Inferior parietal cortex (tissue), 1 donor: ENCODE measurements at regions not wholly inside any gene's neighbourhood (a gene's known extent, or its start where the extent isn't known, plus 50 kb on each side); places are given as distances from the start of the nearest gene placed in this dataset.
"Not testable (repeated sequence)": the region's sequence is repeated elsewhere in the genome, so short reads cannot be mapped to it uniquely, and the experiment has no call there.

Source experiments
- DNase-seq: peaks from one replicate; pipeline ENCODE4 v3.0.0-alpha.2; 2016; ENCODE audit errors: extremely low spot score

GRCh38 chr2:11922294-11922693 lies 175.9 kb downstream of the LPIN1 start:
- DNase-seq: no peak

DNA sequence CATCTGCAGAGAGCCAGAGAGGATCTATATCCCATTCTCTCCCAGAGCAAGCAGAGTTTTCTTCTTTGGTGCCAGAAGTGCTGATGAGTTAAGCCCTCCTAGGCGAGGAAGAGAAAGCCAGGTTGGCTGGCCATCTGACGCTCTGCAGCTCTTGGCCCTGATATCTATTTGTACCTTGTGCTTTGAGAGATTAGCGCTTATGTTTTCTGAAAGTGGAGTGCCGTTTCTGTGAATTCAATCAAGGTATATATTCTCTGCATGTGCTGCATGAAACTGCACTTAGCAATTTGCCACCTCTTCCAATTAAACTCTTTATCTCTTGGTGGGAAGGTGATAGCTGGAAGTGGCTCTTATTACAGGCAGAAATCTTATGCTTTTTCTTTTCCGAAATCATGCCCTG lies 177.5 kb downstream of the LPIN1 start:
- no peak for DNase-seq

- DNase-seq: no peak
Observed at GRCh38 chr2:11925295-11926066, 179.0 kb downstream of the LPIN1 start.

DNA sequence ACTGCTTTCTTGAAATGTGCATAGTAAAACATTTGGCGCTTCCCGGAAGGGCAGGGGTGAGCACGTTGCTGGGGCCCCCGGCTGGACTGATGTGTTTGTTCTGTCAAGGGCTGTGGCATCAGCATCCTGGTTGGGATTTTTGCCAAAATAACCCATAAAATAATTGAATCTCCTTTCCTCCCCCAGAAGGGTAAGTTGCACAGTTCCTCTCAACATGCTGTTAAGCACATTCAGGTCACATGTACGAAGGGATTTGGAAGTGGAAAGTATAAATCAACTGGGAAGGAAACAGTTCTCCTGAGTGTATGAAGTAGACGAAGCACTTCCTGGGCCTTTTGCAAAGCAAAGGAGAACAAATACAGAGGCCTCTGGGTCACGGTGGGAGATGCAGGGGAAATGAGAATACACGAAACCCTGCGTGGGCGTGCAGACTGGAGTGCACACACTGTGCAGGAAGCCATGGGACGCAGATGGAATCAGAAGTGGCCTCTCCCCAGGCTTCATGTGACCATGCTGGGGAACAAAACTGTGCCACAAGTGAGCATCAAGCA lies 183.9 kb downstream of the LPIN1 start:
- no peak for DNase-seq

GRCh38 chr2:11932048-11932512 lies 185.6 kb downstream of the LPIN1 start:
- DNase-seq: no peak

GRCh38 chr2:11932962-11933361 lies 186.5 kb downstream of the LPIN1 start:
- no peak for DNase-seq

DNA sequence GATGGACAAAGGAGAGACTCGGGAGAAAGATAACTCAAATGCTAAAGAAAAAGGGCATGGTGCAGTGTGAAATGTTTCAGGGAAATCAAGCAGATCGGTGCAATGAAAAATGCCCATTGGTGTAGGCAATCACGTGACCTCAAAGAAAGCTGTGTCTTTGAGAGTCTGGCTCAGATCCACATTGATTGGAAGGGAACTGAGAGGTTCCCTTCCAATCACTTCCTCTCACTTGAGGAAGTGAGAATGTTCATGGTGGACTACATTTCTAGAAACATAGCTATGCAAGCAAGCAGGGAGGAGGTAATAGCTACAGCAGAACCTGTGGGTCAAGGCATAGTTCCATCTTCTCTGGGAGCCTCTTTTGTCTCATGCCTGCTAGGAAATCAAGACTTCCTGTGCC lies 187.4 kb downstream of the LPIN1 start:
- no peak for DNase-seq

DNA sequence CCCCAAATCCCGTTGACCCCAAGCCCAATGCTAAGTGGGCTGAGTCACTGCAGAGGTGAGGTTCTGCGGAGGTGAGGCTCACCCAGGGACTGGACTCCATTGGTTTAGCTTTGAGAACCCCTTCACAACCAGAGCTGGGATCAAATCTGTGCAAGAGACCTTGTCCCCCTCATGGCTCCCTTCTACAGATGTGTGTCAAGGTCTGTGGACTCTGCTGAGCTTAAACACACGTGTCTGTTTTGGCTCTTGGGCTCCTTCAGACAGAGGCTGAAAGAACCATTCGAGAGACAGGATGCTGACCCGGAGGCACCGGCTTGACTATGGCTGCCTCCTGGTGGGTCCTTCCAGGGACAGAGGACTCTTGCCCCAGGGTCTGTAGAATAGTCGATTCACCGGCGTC lies 190.3 kb downstream of the LPIN1 start:
- DNase-seq: no peak

DNA sequence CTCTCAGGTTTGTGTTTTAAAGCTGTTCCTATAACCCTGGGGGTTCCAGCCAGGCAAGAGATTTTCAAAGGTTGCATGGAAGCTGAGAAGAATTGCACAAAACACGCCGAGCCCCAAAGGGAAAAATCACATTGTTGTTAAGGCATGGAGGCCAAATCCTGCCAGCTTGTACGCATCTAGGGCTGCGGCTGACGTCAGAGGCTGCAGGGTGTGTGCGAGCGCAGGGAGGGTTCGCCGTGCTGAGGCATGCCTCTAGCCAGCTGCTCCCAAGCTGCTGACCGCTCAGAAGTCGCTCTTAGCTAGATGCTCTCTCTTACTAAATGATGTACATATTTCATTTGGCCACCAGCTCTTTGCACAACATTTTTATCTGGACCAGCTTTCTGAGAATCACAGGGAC lies 191.8 kb downstream of the LPIN1 start:
- DNase-seq: no peak

DNA sequence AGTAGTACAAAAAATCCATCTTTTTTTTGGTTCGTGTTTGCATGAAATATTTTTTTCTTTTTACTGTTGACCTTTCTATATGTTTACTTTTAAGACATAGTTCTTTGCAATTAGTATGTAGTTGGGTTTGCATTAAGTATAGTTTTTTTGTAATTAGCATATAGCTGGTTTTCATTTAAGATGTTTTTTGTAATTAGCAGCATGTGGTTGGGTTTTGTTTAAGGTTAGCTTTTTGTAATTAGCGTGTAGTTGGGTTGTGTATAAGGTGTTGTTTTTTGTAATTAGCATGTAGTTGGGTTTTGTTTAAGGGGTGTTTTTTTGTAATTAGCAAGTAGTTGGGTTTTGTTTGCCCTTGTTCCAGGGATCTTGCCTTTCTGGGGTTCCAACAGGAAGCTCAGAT lies 193.1 kb downstream of the LPIN1 start:
- no peak for DNase-seq

DNA sequence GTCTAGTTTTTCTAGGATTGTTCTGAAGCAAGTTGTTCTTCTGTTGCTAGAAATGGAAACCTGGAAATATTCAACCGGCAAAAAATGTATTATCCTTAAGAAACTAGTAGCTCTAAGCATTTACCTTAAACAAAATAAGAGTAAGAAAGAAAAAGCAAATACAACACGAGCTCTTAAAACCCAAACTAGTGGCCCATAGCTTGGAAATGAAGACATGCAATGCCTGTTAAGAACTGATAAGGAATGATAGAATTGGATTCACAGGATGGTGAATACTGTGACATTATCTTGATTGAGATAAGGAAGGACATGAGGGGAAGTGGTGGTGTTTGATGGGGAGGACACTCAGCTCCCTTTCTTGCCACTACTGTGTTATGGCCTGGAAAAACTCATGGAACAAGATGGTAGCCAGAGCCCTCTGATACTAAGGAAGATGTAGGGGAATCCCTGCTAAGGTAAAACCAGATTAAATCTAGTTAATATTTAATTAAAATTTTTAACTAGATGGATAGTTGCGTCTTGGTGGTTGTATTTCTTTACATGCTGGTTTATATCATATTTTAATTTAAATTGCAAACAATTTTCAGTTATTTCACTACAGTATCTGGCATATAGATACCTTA lies 193.8 kb downstream of the LPIN1 start:
- DNase-seq: no peak

GRCh38 chr2:11940799-11941198 lies 194.4 kb downstream of the LPIN1 start:
- DNase-seq: no peak

GRCh38 chr2:11941201-11942177 lies 195.1 kb downstream of the LPIN1 start:
- DNase-seq: no peak

GRCh38 chr2:11942178-11942569 lies 195.7 kb downstream of the LPIN1 start:
- DNase-seq: no peak

DNA sequence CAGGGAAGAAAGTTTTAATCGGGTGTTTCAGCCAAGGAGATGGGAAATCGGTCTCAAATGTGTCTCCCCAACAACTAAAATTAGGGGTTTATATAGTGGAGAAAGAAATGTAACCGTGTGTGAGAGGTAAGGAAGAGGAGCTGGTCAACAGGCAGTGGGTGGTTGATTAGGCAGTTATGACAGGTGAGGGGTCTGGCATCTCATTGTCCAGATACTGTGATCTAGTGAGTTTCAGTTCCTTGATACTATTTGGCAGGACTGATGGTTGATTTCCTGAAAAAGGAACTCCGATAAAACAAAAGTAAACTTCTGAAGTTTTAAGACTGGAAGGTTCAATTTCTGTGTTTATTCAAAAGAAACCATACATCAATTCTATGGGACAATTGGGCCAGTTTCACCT lies 197.9 kb downstream of the LPIN1 start:
- no peak for DNase-seq

GRCh38 chr2:11945139-11946126 lies 199.0 kb downstream of the LPIN1 start:
- DNase-seq: no peak

- no peak for DNase-seq
Observed at GRCh38 chr2:11947956-11948355, 201.5 kb downstream of the LPIN1 start.

- no peak for DNase-seq
Observed at GRCh38 chr2:11949732-11950523, 203.5 kb downstream of the LPIN1 start.

- no peak for DNase-seq
Observed at GRCh38 chr2:11950896-11951295, 204.5 kb downstream of the LPIN1 start.

- not testable (repeated sequence) for DNase-seq
Observed at GRCh38 chr2:11951492-11951891, 205.1 kb downstream of the LPIN1 start.
